HAP-1 (cell line): ENCODE measurements at regions not wholly inside any gene's neighbourhood (a gene's known extent, or its start where the extent isn't known, plus 50 kb on each side); places are given as distances from the start of the nearest gene placed in this dataset.

Source experiments
- DNase-seq, 2 experiments: peaks; one replicate each; pipeline ENCODE4 v3.0.0-alpha.2; 2016 to 2020; ENCODE audit warnings: low spot score in 2 of 2
- H3K27me3 ChIP-seq: fragments of 250-450 bp; sonication (Bioruptor Pico); 2 replicates; pipeline ENCODE4 v1.5.1; 2020; ENCODE audit warnings: low read depth, mild to moderate bottlenecking, moderate library complexity
- H3K36me3 ChIP-seq: fragments of 250-450 bp; sonication (Bioruptor Pico); replicated peaks from 2 replicates; pipeline ENCODE4 v1.5.1; 2020; ENCODE audit warnings: mild to moderate bottlenecking
- H3K4me1 ChIP-seq: fragments of 250-450 bp; sonication (Bioruptor Pico); 2 replicates; pipeline ENCODE4 v1.5.1; 2020; ENCODE audit warnings: mild to moderate bottlenecking
- H3K4me3 ChIP-seq: fragments of 250-450 bp; sonication (Bioruptor Pico); 2 replicates; pipeline ENCODE4 v1.5.1; 2020; ENCODE audit warnings: mild to moderate bottlenecking, moderate library complexity
- H3K9me3 ChIP-seq: fragments of 250-450 bp; sonication (Bioruptor Pico); 2 replicates; pipeline ENCODE4 v1.5.1; 2020; ENCODE audit warnings: mild to moderate bottlenecking, moderate library complexity
- in situ Hi-C: fragments of 300-500 bp; cut with MboI; formaldehyde crosslinking; loops from 3 replicates; pipeline ENCODE4 v1.14.3; 2020; ENCODE audit warnings: low sequenced_read_pairs, inconsistent platforms, mixed read lengths

GRCh38 chr6:170086639-170087420, 204.0 kb downstream of the DLL1 start:
- no peaks in the 10 kb centered on the region for H3K27me3 ChIP-seq
- in situ Hi-C loops: no loop called here
- no peaks in the 10 kb centered on the region for H3K36me3 ChIP-seq
- no peak overlapping the region for H3K4me3 ChIP-seq
- no peaks in the 10 kb centered on the region for H3K4me1 ChIP-seq
- no peak for DNase-seq
- H3K9me3 ChIP-seq: no peaks in the 10 kb centered on the region

DNA sequence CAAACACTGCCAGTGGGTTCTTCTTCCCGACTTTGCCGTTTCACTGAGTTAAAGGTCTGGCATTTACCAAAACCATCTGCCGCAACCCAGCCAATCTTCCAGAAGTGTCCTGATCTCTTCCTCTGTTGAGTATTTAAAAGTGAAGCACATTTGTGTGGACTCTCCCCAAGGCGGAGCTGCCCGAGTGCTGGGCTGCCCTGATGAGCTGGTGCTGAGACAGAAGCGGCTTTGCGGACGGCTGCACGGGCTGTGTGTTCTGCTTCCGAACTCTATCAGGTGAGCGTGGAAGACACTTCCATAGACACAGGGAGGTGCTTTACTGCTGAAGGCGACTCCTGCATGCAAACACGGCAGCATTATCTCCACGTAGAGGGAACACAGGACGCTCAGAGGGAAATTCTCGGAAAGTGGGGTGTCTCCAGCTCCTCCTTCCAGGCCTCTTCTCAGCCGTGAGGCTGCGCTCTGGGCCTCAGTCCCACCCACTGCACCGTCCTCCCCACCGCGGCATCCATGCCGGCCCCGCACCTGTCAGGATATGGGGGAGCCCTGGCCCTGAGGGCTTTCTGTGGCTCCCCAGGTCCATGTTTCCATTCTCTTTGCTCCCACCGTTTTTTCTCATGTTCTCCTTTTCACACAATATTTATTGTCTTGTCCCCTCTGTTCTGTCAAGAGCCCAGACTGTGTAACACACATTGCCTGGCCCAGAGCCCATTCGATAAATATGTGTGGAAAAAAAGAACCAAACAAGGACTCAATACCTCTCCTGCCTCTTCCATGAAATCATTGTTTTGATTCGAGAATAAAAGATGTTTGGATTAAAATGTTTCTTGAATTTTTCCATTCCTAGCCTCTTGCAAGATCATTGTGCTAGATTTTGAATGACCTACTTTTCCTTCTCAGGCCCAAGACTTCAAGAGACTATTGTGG, 205.1 kb downstream of the DLL1 start:
- H3K9me3 ChIP-seq: no peaks in the 10 kb centered on the region
- H3K4me1 ChIP-seq: no peaks in the 10 kb centered on the region
- DNase-seq: no peak
- H3K27me3 ChIP-seq: no peaks in the 10 kb centered on the region
- H3K4me3 ChIP-seq: no peak overlapping the region
- in situ Hi-C loops: no loop called here
- no peaks in the 10 kb centered on the region for H3K36me3 ChIP-seq

- H3K27me3 ChIP-seq: no peaks in the 10 kb centered on the region
- DNase-seq: no peak
- H3K4me3 ChIP-seq: no peak overlapping the region
- no peaks in the 10 kb centered on the region for H3K36me3 ChIP-seq
- in situ Hi-C loops: no loop called here
- no peaks in the 10 kb centered on the region for H3K4me1 ChIP-seq
- no peaks in the 10 kb centered on the region for H3K9me3 ChIP-seq
Measured at GRCh38 chr6:170084166-170084730, 206.6 kb downstream of the DLL1 start.

DNA sequence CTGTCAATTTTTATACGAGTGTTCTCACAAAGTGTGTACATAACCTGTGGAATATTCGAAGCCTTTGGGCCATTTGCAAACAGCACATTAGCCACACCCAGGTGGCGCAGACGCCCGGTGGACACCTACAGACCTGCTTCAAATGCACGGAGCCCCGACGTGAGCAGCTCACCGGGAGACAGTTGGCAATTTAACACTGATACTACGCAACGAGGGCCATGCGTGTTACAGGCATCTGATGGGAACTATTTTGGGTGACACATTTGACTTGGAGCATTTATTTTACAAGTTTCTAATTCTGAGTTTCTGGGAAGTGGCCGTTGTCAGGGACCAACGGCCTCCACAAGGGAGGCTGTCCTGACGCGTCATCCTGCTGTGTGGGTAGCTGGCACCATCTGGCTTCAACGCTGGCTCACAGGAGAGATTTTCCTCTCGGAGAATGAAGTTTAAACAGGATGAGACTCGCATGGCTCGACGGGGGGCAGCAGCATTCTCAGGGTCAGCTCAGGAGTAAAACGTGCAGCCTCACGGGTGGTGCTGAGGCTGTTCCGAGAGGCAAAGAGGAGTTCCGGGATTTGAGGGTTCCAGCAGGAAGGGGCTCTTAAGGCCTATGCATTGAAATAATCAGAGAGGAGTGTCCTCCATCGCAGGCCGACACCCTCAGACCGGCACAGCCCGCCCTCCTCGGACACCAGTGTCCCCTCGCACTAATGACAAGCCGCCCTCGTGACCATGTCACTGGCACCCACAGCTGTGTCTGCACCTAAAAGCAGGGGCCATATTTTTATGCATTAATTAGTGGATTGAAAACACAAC, 207.4 kb downstream of the DLL1 start:
- in situ Hi-C loops: no loop called here
- Histone ChIP-seq H3K9me3 (no peaks in the 10 kb centered on the region), H3K4me1 (no peaks in the 10 kb centered on the region), H3K36me3 (no peaks in the 10 kb centered on the region), H3K27me3 (no peaks in the 10 kb centered on the region), H3K4me3 (no peak overlapping the region)
- no peak for DNase-seq

GRCh38 chr6:170082531-170083187, 208.2 kb downstream of the DLL1 start:
- H3K4me1 ChIP-seq: no peaks in the 10 kb centered on the region
- in situ Hi-C loops: no loop called here
- H3K27me3 ChIP-seq: no peaks in the 10 kb centered on the region
- no peaks in the 10 kb centered on the region for H3K36me3 ChIP-seq
- H3K9me3 ChIP-seq: no peaks in the 10 kb centered on the region
- no peak for DNase-seq
- H3K4me3 ChIP-seq: no peak overlapping the region

- in situ Hi-C loops: no loop called here
- Histone ChIP-seq H3K36me3 (no peaks in the 10 kb centered on the region), H3K9me3 (no peaks in the 10 kb centered on the region), H3K4me1 (no peaks in the 10 kb centered on the region), H3K27me3 (no peaks in the 10 kb centered on the region), H3K4me3 (no peak overlapping the region)
- no peak for DNase-seq
Measured at GRCh38 chr6:170082067-170082466, 208.8 kb downstream of the DLL1 start.

DNA sequence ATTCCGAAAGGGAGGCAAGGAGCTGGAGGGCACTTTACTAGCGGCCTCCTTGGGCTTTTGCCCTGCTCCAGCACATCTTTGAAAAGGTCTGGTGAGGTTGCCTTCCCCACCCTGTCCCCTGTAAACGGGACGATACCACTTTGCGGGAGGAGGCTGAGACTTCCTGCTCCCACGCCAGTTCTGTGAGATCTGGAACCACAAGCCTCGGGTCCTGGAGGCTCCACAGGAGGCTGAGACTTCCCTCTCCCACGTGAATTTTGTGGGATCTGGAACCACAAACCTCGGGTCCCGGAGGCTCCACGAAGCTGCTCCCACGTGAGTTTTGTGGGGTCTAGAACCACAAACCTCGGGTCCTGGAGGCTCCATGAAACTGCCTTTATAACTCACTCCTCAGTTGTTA, 209.3 kb downstream of the DLL1 start:
- no peak overlapping the region for H3K4me3 ChIP-seq
- H3K4me1 ChIP-seq: no peaks in the 10 kb centered on the region
- DNase-seq: no peak
- in situ Hi-C loops: no loop called here
- no peaks in the 10 kb centered on the region for H3K36me3 ChIP-seq
- no peaks in the 10 kb centered on the region for H3K27me3 ChIP-seq
- no peaks in the 10 kb centered on the region for H3K9me3 ChIP-seq

DNA sequence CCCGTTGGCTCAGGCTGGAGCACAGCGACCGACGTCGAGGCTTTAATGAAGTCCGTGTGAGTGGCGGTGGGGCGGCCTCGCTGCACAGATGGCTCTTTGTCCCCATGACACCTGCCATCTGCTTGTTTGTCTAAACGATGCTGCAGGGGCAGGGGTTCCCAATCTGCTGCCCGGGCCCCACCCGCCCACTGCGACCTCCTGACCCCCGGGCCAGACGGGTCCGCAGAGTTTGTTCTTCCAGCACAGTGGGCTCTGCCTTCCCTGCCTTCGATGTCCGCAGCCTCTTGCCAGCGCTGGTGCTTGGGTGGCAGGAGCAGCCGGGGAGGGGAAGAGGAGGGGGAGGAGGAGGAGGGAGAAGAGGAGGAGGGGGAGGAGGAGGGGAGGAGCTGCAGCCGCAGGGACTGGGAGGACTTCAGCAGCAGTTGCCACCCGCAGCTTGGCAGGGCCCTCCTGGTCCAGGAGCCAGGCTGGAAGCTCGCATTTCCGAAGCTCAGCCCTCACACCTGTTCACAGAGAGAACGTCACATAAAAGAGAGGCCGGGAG, 210.0 kb downstream of the DLL1 start:
- no peaks in the 10 kb centered on the region for H3K27me3 ChIP-seq
- H3K9me3 ChIP-seq: no peaks in the 10 kb centered on the region
- in situ Hi-C loops: no loop called here
- no peaks in the 10 kb centered on the region for H3K36me3 ChIP-seq
- no peak for DNase-seq
- H3K4me3 ChIP-seq: no peak overlapping the region
- no peaks in the 10 kb centered on the region for H3K4me1 ChIP-seq

GRCh38 chr6:170080169-170080827, 210.6 kb downstream of the DLL1 start:
- no peaks in the 10 kb centered on the region for H3K36me3 ChIP-seq
- in situ Hi-C loops: no loop called here
- H3K4me1 ChIP-seq: no peaks in the 10 kb centered on the region
- H3K9me3 ChIP-seq: no peaks in the 10 kb centered on the region
- H3K27me3 ChIP-seq: no peaks in the 10 kb centered on the region
- no peak for DNase-seq
- H3K4me3 ChIP-seq: no peak overlapping the region

DNA sequence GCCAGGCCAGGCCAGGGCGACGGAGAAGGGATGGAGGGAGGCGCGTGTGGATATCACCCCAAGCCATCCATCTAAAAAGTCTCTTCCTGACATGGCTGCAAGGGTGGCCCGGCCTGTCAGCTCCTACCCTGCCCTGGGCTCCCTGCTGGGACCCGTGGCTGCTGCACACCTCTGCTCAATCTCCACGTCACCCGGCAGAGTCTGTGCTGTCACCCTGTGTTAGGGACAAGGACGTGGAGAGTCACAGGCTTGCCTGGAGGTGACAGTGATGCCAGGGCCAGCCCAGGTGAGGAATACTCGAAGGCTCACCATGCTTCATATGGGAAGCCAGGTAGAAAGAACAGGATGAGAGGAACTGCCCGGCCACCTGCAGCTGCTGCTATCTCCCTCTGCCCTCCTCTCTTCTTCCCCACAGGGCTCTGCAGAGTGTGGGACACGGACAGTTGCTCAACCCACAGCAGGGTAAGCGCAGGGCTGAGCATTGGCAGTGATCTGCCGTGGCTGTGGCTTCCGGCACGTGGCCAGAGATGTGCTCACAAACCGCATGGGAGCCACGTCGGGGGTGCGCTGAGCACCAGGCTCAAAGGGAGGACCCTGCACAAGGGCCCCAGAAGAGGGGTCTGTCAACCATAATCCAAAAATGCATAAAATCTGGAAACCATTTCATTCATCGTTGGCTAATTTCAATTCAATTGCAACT, 214.3 kb downstream of the DLL1 start:
- H3K4me3 ChIP-seq: no peak overlapping the region
- no peak for DNase-seq
- H3K4me1 ChIP-seq: no peaks in the 10 kb centered on the region
- H3K36me3 ChIP-seq: no peaks in the 10 kb centered on the region
- in situ Hi-C loops: no loop called here
- no peaks in the 10 kb centered on the region for H3K27me3 ChIP-seq
- no peaks in the 10 kb centered on the region for H3K9me3 ChIP-seq

DNA sequence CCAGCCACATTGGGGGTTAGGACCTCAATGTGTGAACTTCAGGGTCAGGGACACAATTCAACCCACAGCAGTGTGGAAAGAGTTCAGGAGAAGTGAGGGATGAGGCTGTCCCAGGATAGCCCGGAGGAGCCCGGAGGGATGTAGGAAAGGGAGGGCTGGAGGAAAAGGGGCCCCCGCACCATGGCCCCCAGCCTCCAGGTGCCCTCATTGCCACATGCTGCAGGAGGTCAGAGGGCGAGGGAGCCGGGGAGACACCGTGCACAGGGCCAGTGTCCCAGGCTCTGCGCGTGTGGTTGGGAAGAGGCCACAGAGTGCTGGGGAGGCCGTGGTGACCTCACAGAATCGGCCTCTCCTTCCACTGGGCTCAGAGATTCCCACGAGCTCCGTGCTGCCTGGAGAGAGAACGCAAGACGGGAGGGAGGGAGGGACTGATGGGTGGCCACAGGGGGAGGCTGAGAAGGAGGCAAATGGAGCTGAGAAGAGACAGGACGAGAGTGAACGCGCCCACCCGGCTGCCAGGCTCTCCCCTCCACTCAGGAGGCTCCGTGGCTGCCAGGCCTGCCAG, 215.1 kb downstream of the DLL1 start:
- no peaks in the 10 kb centered on the region for H3K27me3 ChIP-seq
- H3K4me1 ChIP-seq: no peaks in the 10 kb centered on the region
- in situ Hi-C loops: no loop called here
- DNase-seq: no peak
- no peaks in the 10 kb centered on the region for H3K36me3 ChIP-seq
- H3K4me3 ChIP-seq: no peak overlapping the region
- no peaks in the 10 kb centered on the region for H3K9me3 ChIP-seq

DNA sequence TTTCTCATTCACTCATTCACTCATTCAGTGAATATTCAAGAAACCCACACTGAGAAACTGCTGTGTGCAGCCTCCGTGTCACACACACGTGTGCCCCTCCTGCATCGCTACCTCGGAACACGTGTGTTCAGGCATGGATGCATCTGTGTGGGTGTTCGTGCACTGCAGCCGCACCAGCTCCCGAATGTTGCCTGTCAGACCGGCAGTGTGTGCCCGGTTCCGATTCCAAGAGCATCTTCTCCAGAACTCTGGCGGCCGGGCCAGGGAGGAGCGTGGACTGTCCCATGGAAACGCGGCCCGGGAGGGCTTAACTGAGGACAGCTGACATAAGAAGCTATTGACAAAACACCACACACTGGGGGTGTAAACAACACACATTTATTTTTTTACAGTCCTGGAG, 216.0 kb downstream of the DLL1 start:
- Histone ChIP-seq H3K9me3 (no peaks in the 10 kb centered on the region), H3K27me3 (no peaks in the 10 kb centered on the region), H3K4me3 (no peak overlapping the region), H3K36me3 (no peaks in the 10 kb centered on the region), H3K4me1 (no peaks in the 10 kb centered on the region)
- DNase-seq: no peak
- in situ Hi-C loops: no loop called here
